Naive thymus-derived CD8-positive, alpha-beta T cell (primary cell): ENCODE measurements at regions not wholly inside any gene's neighbourhood (a gene's known extent, or its start where the extent isn't known, plus 50 kb on each side); places are given as distances from the start of the nearest gene placed in this dataset.

Experiments
- ATAC-seq, 2 donors: fragments of 150-1000 bp; cut with Tn5 transposase in 1 of 2; sonication (Bioruptor Pico), chemical (Tn5 transposase) in 1 of 2; 1 replicate in 1 of 2; 2 replicates in 1 of 2; pipeline ENCODE4 v1.10.0; 2021; ENCODE audit warnings: mild to moderate bottlenecking in 2 of 2, moderate library complexity in 2 of 2
- POLR2A ChIA-PET: fragments of 350-600 bp; sonication (Branson Sonifier 250); formaldehyde crosslinking; loops from one replicate; lab custom pipeline; 2021; ENCODE audit warnings: antibody characterized with exemption; lab: Charles Lee
- DNase-seq, 10 donors: peaks; one replicate each; pipeline versions ENCODE4 v3.0.0 to v3.0.0-alpha.2; 2020 to 2022
- H3K27ac Mint-ChIP-seq, 10 donors: one replicate each; pipeline ENCODE4 v1.8.0; 2020 to 2022; ENCODE audit warnings: mild to moderate bottlenecking in 10 of 10, mixed read lengths in 10 of 10, moderate library complexity in 4 of 10, inconsistent platforms in 1 of 10
- H3K27me3 Mint-ChIP-seq, 5 donors: one replicate each; pipeline ENCODE4 v1.8.0; 2021 to 2022; ENCODE audit warnings: mixed read lengths in 5 of 5
- H3K36me3 Mint-ChIP-seq, 3 donors: one replicate each; pipeline ENCODE4 v1.8.0; 2020 to 2022; ENCODE audit warnings: mixed read lengths in 3 of 3, mild to moderate bottlenecking in 2 of 3, inconsistent platforms in 1 of 3
- H3K4me1 Mint-ChIP-seq, 4 donors: one replicate each; pipeline ENCODE4 v1.8.0; 2021 to 2022; ENCODE audit warnings: mixed read lengths in 4 of 4
- H3K4me3 Mint-ChIP-seq, 10 donors: one replicate each; pipeline ENCODE4 v1.8.0; 2020 to 2022; ENCODE audit warnings: mild to moderate bottlenecking in 10 of 10, mixed read lengths in 10 of 10, moderate library complexity in 6 of 10, inconsistent platforms in 1 of 10
- H3K9me3 Mint-ChIP-seq, 9 donors: one replicate each; pipeline ENCODE4 v1.8.0; 2020 to 2022; ENCODE audit warnings: mixed read lengths in 9 of 9, mild to moderate bottlenecking in 3 of 9, inconsistent platforms in 1 of 9, moderate library complexity in 1 of 9

GRCh38 chr4:31075969-31076368 lies 355.8 kb downstream of the PCDH7 start:
- ATAC-seq, result no peak
- no peak overlapping the region for H3K4me3 Mint-ChIP-seq
- POLR2A ChIA-PET, result no interaction called here
- H3K9me3 Mint-ChIP-seq, result peaks cover 0 to 12% (median 5%) of the 10 kb centered on the region in 9 donors
- no peaks in the 10 kb centered on the region for H3K27me3 Mint-ChIP-seq
- H3K36me3 Mint-ChIP-seq, result no peaks in the 10 kb centered on the region
- no peaks in the 10 kb centered on the region for H3K4me1 Mint-ChIP-seq
- no peak for DNase-seq
- H3K27ac Mint-ChIP-seq, result no peak overlapping the region

- POLR2A ChIA-PET, result no interaction called here
- ATAC-seq (no peak), DNase-seq (no peak)
- no peak overlapping the region for H3K27ac Mint-ChIP-seq
- no peaks in the 10 kb centered on the region for H3K27me3 Mint-ChIP-seq
- peaks cover 0 to 10% (median 4%) of the 10 kb centered on the region in 9 donors for H3K9me3 Mint-ChIP-seq
- H3K4me1 Mint-ChIP-seq, result no peaks in the 10 kb centered on the region
- H3K36me3 Mint-ChIP-seq, result no peaks in the 10 kb centered on the region
- H3K4me3 Mint-ChIP-seq, result no peak overlapping the region
These were observed 358.5 kb downstream of the PCDH7 start for GRCh38 chr4:31078661-31079060.

GRCh38 chr4:31080887-31081286 lies 360.7 kb downstream of the PCDH7 start:
- Mint-ChIP-seq H3K27ac (no peak overlapping the region), H3K27me3 (no peaks in the 10 kb centered on the region), H3K4me3 (no peak overlapping the region), H3K4me1 (no peaks in the 10 kb centered on the region), H3K9me3 (peaks cover 0 to 10% (median 3%) of the 10 kb centered on the region in 9 donors), H3K36me3 (no peaks in the 10 kb centered on the region)
- POLR2A ChIA-PET, result no interaction called here
- DNase-seq, result no peak
- no peak for ATAC-seq

- H3K27me3 Mint-ChIP-seq, result no peaks in the 10 kb centered on the region
- POLR2A ChIA-PET, result no interaction called here
- DNase-seq, result no peak
- H3K9me3 Mint-ChIP-seq, result peaks cover 0 to 10% (median 3%) of the 10 kb centered on the region in 9 donors
- no peaks in the 10 kb centered on the region for H3K36me3 Mint-ChIP-seq
- no peak overlapping the region for H3K27ac Mint-ChIP-seq
- H3K4me3 Mint-ChIP-seq, result no peak overlapping the region
- ATAC-seq, result no peak
- no peaks in the 10 kb centered on the region for H3K4me1 Mint-ChIP-seq
These were observed 361.2 kb downstream of the PCDH7 start for GRCh38 chr4:31081366-31081765.

GRCh38 chr4:31083456-31083855 lies 363.3 kb downstream of the PCDH7 start:
- POLR2A ChIA-PET, result no interaction called here
- ATAC-seq (no peak), DNase-seq (no peak)
- no peaks in the 10 kb centered on the region for H3K36me3 Mint-ChIP-seq
- H3K27me3 Mint-ChIP-seq, result no peaks in the 10 kb centered on the region
- H3K4me3 Mint-ChIP-seq, result no peak overlapping the region
- H3K9me3 Mint-ChIP-seq, result peaks cover 0 to 10% (median 2%) of the 10 kb centered on the region in 9 donors
- no peaks in the 10 kb centered on the region for H3K4me1 Mint-ChIP-seq
- no peak overlapping the region for H3K27ac Mint-ChIP-seq

GRCh38 chr4:31084806-31085416 lies 364.7 kb downstream of the PCDH7 start:
- peaks cover 0 to 8% (median 2%) of the 10 kb centered on the region in 9 donors for H3K9me3 Mint-ChIP-seq
- no peaks in the 10 kb centered on the region for H3K27me3 Mint-ChIP-seq
- H3K36me3 Mint-ChIP-seq, result no peaks in the 10 kb centered on the region
- H3K4me1 Mint-ChIP-seq, result no peaks in the 10 kb centered on the region
- DNase-seq (no peak), ATAC-seq (no peak)
- H3K4me3 Mint-ChIP-seq, result no peak overlapping the region
- POLR2A ChIA-PET, result no interaction called here
- H3K27ac Mint-ChIP-seq, result no peak overlapping the region

- Mint-ChIP-seq H3K4me3 (no peak overlapping the region), H3K36me3 (no peaks in the 10 kb centered on the region), H3K9me3 (peaks cover 0 to 8% (median 2%) of the 10 kb centered on the region in 9 donors), H3K27ac (no peak overlapping the region), H3K27me3 (no peaks in the 10 kb centered on the region), H3K4me1 (no peaks in the 10 kb centered on the region)
- ATAC-seq (no peak), DNase-seq (no peak)
- POLR2A ChIA-PET, result no interaction called here
These were observed 365.5 kb downstream of the PCDH7 start for GRCh38 chr4:31085689-31086088.

GRCh38 chr4:31086756-31087330 lies 366.7 kb downstream of the PCDH7 start:
- Mint-ChIP-seq H3K27me3 (no peaks in the 10 kb centered on the region), H3K9me3 (peaks cover 0 to 8% (median 2%) of the 10 kb centered on the region in 9 donors), H3K27ac (no peak overlapping the region), H3K4me1 (no peaks in the 10 kb centered on the region), H3K4me3 (no peak overlapping the region), H3K36me3 (no peaks in the 10 kb centered on the region)
- POLR2A ChIA-PET, result no interaction called here
- DNase-seq, result no peak
- ATAC-seq, result no peak

- no peak for ATAC-seq
- no peaks in the 10 kb centered on the region for H3K27me3 Mint-ChIP-seq
- H3K36me3 Mint-ChIP-seq, result no peaks in the 10 kb centered on the region
- peaks cover 0 to 17% (median 2%) of the 10 kb centered on the region in 9 donors for H3K9me3 Mint-ChIP-seq
- no peaks in the 10 kb centered on the region for H3K4me1 Mint-ChIP-seq
- no peak overlapping the region for H3K4me3 Mint-ChIP-seq
- H3K27ac Mint-ChIP-seq, result no peak overlapping the region
- POLR2A ChIA-PET, result no interaction called here
- no peak for DNase-seq
These were observed 368.5 kb downstream of the PCDH7 start for GRCh38 chr4:31088600-31089230.

GRCh38 chr4:31089815-31090214 lies 369.6 kb downstream of the PCDH7 start:
- ATAC-seq (no peak), DNase-seq (no peak)
- H3K9me3 Mint-ChIP-seq, result peaks cover 0 to 17% (median 3%) of the 10 kb centered on the region in 9 donors
- H3K36me3 Mint-ChIP-seq, result peaks cover 0 to 3% (median 0%) of the 10 kb centered on the region in 3 donors
- H3K4me1 Mint-ChIP-seq, result no peaks in the 10 kb centered on the region
- H3K27me3 Mint-ChIP-seq, result no peaks in the 10 kb centered on the region
- H3K27ac Mint-ChIP-seq, result no peak overlapping the region
- H3K4me3 Mint-ChIP-seq, result no peak overlapping the region
- POLR2A ChIA-PET, result no interaction called here

- H3K4me1 Mint-ChIP-seq, result no peaks in the 10 kb centered on the region
- peaks cover 0 to 15% (median 3%) of the 10 kb centered on the region in 9 donors for H3K9me3 Mint-ChIP-seq
- H3K27me3 Mint-ChIP-seq, result no peaks in the 10 kb centered on the region
- H3K27ac Mint-ChIP-seq, result no peak overlapping the region
- H3K36me3 Mint-ChIP-seq, result peaks cover 0 to 3% (median 0%) of the 10 kb centered on the region in 3 donors
- no peak for DNase-seq
- no peak overlapping the region for H3K4me3 Mint-ChIP-seq
- POLR2A ChIA-PET, result no interaction called here
- ATAC-seq, result no peak
These were observed 374.3 kb downstream of the PCDH7 start for GRCh38 chr4:31094474-31094873.

- Mint-ChIP-seq H3K9me3 (peaks cover 0 to 15% (median 3%) of the 10 kb centered on the region in 9 donors), H3K4me1 (no peaks in the 10 kb centered on the region), H3K27ac (no peak overlapping the region), H3K27me3 (no peaks in the 10 kb centered on the region), H3K36me3 (peaks cover 0 to 3% (median 0%) of the 10 kb centered on the region in 3 donors), H3K4me3 (no peak overlapping the region)
- DNase-seq (no peak), ATAC-seq (no peak)
- POLR2A ChIA-PET, result no interaction called here
These were observed 377.8 kb downstream of the PCDH7 start for GRCh38 chr4:31097999-31098398.

GRCh38 chr4:31100536-31100935 lies 380.4 kb downstream of the PCDH7 start:
- Mint-ChIP-seq H3K4me1 (no peaks in the 10 kb centered on the region), H3K36me3 (no peaks in the 10 kb centered on the region), H3K27ac (no peak overlapping the region), H3K27me3 (no peaks in the 10 kb centered on the region), H3K4me3 (no peak overlapping the region), H3K9me3 (peaks cover 0 to 19% (median 8%) of the 10 kb centered on the region in 9 donors)
- POLR2A ChIA-PET, result no interaction called here
- DNase-seq (no peak), ATAC-seq (no peak)
